ENCODE measurements at regions not wholly inside any gene's neighbourhood (a gene's known extent, or its start where the extent isn't known, plus 50 kb on each side); places are given as distances from the start of the nearest gene placed in this dataset.
"Not testable (repeated sequence)": the region's sequence is repeated elsewhere in the genome, so short reads cannot be mapped to it uniquely, and the experiment has no call there.

DNA sequence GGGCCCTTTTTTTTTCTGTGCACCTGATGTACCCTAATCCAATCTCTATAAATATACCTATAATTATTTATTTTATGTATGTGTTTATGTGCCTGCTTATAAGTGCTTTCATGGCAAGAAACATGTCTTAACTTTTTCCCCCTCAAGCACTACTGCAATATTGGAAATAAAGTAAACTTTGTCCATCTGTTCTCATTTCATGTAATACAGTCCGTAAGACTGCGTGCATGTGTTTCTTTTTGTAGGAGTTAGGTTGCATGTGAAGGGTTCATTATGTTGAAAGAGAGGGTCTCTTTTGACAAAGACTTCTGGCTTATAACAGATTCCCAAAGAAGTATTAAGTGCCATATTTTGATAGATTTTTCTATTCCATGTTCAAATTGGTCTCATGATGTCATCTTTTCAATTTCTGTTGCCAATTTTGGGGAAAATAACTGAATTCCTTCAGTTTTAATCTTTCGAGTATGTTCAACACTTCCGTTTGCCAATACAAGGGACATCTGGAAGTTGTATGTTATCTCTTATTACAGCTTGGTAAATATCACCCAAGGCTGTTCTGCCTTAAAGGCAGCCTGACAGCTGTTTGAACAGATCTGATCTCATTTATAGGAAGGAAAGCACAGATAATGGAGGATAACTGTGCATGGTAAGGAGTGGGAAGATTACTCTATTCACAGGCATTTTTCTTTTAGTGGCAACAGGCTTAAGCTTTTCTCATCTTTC lies 273.1 kb upstream of the SGO1 start:
- peak in 2 of 4 donors; percentile 69 to 76 for DNase-seq
- intact Hi-C loops (cut with DNase I): no loop called here
- H3K9me3 ChIP-seq: peaks cover 0 to 25% of the 10 kb centered on the region in 2 donors
- no peaks in the 10 kb centered on the region for H3K36me3 ChIP-seq
- H3K4me3 ChIP-seq: no peak overlapping the region
- ATAC-seq: no peak
- no peaks in the 10 kb centered on the region for H3K4me1 ChIP-seq
- no peak overlapping the region for H3K27ac ChIP-seq
- H3K27me3 ChIP-seq: no peaks in the 10 kb centered on the region
- TF ChIP-seq, protein P1, sequence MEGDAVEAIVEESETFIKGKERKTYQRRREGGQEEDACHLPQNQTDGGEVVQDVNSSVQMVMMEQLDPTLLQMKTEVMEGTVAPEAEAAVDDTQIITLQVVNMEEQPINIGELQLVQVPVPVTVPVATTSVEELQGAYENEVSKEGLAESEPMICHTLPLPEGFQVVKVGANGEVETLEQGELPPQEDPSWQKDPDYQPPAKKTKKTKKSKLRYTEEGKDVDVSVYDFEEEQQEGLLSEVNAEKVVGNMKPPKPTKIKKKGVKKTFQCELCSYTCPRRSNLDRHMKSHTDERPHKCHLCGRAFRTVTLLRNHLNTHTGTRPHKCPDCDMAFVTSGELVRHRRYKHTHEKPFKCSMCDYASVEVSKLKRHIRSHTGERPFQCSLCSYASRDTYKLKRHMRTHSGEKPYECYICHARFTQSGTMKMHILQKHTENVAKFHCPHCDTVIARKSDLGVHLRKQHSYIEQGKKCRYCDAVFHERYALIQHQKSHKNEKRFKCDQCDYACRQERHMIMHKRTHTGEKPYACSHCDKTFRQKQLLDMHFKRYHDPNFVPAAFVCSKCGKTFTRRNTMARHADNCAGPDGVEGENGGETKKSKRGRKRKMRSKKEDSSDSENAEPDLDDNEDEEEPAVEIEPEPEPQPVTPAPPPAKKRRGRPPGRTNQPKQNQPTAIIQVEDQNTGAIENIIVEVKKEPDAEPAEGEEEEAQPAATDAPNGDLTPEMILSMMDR (IDR thresholded peaks at IDR 0.05): no peak

DNA sequence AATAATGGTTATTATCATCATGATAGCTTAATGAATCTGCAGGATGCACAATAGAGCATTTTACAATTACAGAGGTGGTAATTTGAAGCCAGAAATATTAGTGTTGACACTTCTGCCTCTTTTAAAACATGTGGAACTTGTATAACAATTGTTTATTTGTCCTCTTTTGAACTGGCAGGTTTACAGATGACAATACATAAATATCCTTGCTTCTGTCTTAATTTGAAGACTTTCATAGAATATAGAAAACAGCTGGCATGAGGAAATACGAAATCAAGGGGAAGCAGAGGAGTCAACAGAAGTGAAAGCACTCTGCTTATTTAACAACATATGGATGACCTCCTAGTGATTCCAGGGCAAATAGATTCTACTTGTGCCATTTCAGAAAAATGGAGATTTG lies 270.5 kb upstream of the SGO1 start:
- TF ChIP-seq, protein P1 (IDR thresholded peaks at IDR 0.05): no peak
- Histone ChIP-seq H3K9me3 (peaks cover 0 to 22% of the 10 kb centered on the region in 2 donors), H3K27me3 (no peaks in the 10 kb centered on the region), H3K36me3 (no peaks in the 10 kb centered on the region), H3K27ac (no peak overlapping the region), H3K4me3 (no peak overlapping the region), H3K4me1 (no peaks in the 10 kb centered on the region)
- DNase-seq: no peak
- no peak for ATAC-seq
- intact Hi-C loops (cut with DNase I): no loop called here

DNA sequence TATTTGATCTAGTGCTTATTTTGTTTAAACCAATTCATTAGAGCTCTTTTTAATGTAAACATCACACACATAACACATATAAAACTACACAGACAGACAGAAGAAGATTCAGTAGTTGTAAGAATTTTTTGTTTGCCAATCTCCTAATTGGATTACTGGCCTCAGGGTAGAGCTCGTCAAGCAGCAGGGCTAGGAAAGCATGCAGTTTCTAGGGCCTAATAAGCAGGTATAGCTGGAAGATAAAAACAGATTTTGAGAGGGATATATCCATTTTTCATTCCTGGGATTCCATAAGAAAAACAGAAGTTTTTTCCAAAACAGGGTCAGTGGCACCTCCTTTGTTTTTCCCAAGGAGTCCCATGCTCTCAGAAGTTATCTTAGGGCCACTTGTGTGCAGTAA lies 265.2 kb upstream of the SGO1 start:
- H3K9me3 ChIP-seq: no peaks in the 10 kb centered on the region
- ATAC-seq: no peak
- H3K27me3 ChIP-seq: no peaks in the 10 kb centered on the region
- H3K4me3 ChIP-seq: no peak overlapping the region
- no peaks in the 10 kb centered on the region for H3K36me3 ChIP-seq
- DNase-seq: no peak
- TF ChIP-seq, protein P1 (IDR thresholded peaks at IDR 0.05): no peak
- intact Hi-C loops (cut with DNase I): no loop called here
- H3K27ac ChIP-seq: no peak overlapping the region
- no peaks in the 10 kb centered on the region for H3K4me1 ChIP-seq

- ATAC-seq: no peak
- no peaks in the 10 kb centered on the region for H3K9me3 ChIP-seq
- H3K4me1 ChIP-seq: no peaks in the 10 kb centered on the region
- no peak overlapping the region for H3K27ac ChIP-seq
- no peaks in the 10 kb centered on the region for H3K27me3 ChIP-seq
- no peaks in the 10 kb centered on the region for H3K36me3 ChIP-seq
- TF ChIP-seq, protein P1 (IDR thresholded peaks at IDR 0.05): no peak
- no peak overlapping the region for H3K4me3 ChIP-seq
- DNase-seq: no peak
- intact Hi-C loops (cut with DNase I): no loop called here
Observed at GRCh38 chr3:20450611-20451010, 264.6 kb upstream of the SGO1 start.

DNA sequence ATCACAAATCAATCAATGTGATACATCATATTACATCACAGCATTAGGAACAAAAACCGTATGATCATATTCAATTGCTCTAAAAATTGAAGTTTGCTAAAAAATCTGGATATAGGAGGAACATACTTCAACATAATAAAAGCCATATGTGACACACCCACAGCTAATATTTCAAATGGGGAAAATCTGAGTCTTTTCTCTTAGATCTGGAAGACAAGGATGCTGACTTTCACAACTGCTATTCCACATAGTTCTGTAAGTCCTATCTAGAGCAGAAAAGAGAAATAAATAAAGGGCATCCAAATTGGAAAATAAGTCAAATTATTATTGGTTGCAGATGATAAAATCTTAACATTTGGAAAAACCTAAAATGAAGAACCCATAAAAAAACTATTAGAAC lies 256.8 kb upstream of the SGO1 start:
- ATAC-seq (no peak), DNase-seq (no peak)
- no peak overlapping the region for H3K27ac ChIP-seq
- no peaks in the 10 kb centered on the region for H3K9me3 ChIP-seq
- H3K36me3 ChIP-seq: no peaks in the 10 kb centered on the region
- H3K4me3 ChIP-seq: no peak overlapping the region
- TF ChIP-seq, protein P1 (IDR thresholded peaks at IDR 0.05): no peak
- H3K4me1 ChIP-seq: no peaks in the 10 kb centered on the region
- H3K27me3 ChIP-seq: no peaks in the 10 kb centered on the region
- intact Hi-C loops (cut with DNase I): no loop called here

DNA sequence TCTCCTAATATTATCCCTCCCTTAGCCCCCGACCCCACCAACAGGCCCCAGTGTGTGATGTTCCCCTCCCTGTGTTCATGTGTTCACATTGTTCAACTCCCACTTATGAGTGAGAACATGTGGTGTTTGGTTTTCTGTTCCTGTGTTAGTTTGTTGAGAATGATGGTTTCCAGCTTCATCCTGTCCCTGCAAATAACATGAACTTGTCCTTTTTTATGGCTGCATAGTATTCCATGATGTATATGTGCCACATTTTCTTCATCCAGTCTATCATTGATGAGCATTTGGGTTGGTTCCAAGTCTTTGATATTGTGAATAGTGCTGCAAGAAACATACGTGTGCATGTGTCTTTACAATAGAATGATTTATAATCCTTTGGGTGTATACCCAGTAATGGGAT lies 241.3 kb upstream of the SGO1 start:
- intact Hi-C loops (cut with DNase I); H3K36me3 ChIP-seq; H3K4me3 ChIP-seq; H3K27me3 ChIP-seq; H3K4me1 ChIP-seq; ATAC-seq; H3K27ac ChIP-seq; DNase-seq: not testable (repeated sequence)
- peaks cover 0 to 32% of the 10 kb centered on the region in 2 donors for H3K9me3 ChIP-seq

Measured in left lung (tissue), 4 donors.